Common myeloid progenitor, CD34-positive (primary cell): ENCODE measurements at regions not wholly inside any gene's neighbourhood (a gene's known extent, or its start where the extent isn't known, plus 50 kb on each side); places are given as distances from the start of the nearest gene placed in this dataset.
"Not testable (repeated sequence)": the region's sequence is repeated elsewhere in the genome, so short reads cannot be mapped to it uniquely, and the experiment has no call there.

Source experiments
- CTCF ChIA-PET: fragments of 350-600 bp; sonication (Branson Sonifier 250); formaldehyde crosslinking; loops from one replicate; lab custom pipeline; 2021; ENCODE audit warnings: antibody characterized with exemption; lab: Charles Lee
- POLR2A ChIA-PET: fragments of 350-600 bp; sonication (Branson Sonifier 250); formaldehyde crosslinking; loops from one replicate; lab custom pipeline; 2021; ENCODE audit warnings: antibody characterized with exemption; lab: Charles Lee
- DNase-seq, 3 donors: peaks; one replicate each; pipeline versions ENCODE4 v3.0.0 to v3.0.0-alpha.2; 2013
- H3K27ac ChIP-seq, 2 experiments: 1 replicate in 1 of 2; 2 replicates in 1 of 2; pipeline ENCODE4 v1.7.0; 2013; ENCODE audit warnings: inconsistent platforms in 2 of 2, low read length in 2 of 2, mild to moderate bottlenecking in 2 of 2, low read depth in 1 of 2, moderate library complexity in 1 of 2; ENCODE audit not compliant: severe bottlenecking in 2 of 2, insufficient read depth in 1 of 2, poor library complexity in 1 of 2
- H3K27me3 ChIP-seq, 5 experiments: replicated peaks in 2 of 5; 1 replicate in 3 of 5; 2 replicates in 2 of 5; pipeline versions ENCODE4 v1.6.1 to v1.7.0; 2013; ENCODE audit warnings: low read length in 4 of 5, mild to moderate bottlenecking in 2 of 5, moderate library complexity in 2 of 5, inconsistent platforms in 1 of 5; ENCODE audit not compliant: insufficient read depth in 5 of 5, control insufficient read depth in 4 of 5
- H3K36me3 ChIP-seq, 4 experiments: 1 replicate in 2 of 4; 2 replicates in 2 of 4; pipeline versions ENCODE4 v1.6.1 to v1.7.0; 2013; ENCODE audit warnings: low read length in 3 of 4, control low read depth in 1 of 4, mild to moderate bottlenecking in 1 of 4; ENCODE audit not compliant: control insufficient read depth in 4 of 4, insufficient read depth in 4 of 4
- H3K4me1 ChIP-seq, 4 experiments: 1 replicate in 3 of 4; 2 replicates in 1 of 4; pipeline versions ENCODE4 v1.6.1 to v1.7.1; 2013; ENCODE audit warnings: low read length in 3 of 4, mild to moderate bottlenecking in 3 of 4, control low read depth in 1 of 4, inconsistent platforms in 1 of 4, moderate library complexity in 1 of 4; ENCODE audit not compliant: control insufficient read depth in 4 of 4, insufficient read depth in 4 of 4; ENCODE audit errors: control extremely low read depth in 1 of 4
- H3K4me3 ChIP-seq, 7 experiments: 1 replicate in 4 of 7; 2 replicates in 3 of 7; pipeline versions ENCODE4 v1.5.1 to v1.7.0; 2013; ENCODE audit warnings: mild to moderate bottlenecking in 7 of 7, low read length in 6 of 7, moderate library complexity in 6 of 7, inconsistent platforms in 2 of 7, low read depth in 2 of 7, control low read depth in 1 of 7; ENCODE audit not compliant: insufficient read depth in 4 of 7, control insufficient read depth in 1 of 7; ENCODE audit errors: extremely low read depth in 1 of 7
- H3K9me3 ChIP-seq, 5 experiments: 1 replicate in 4 of 5; 2 replicates in 1 of 5; pipeline versions ENCODE4 v1.6.1 to v1.7.1; 2013; ENCODE audit warnings: low read length in 4 of 5, mild to moderate bottlenecking in 2 of 5, inconsistent platforms in 1 of 5, low read depth in 1 of 5, moderate library complexity in 1 of 5; ENCODE audit not compliant: control insufficient read depth in 4 of 5, insufficient read depth in 2 of 5; ENCODE audit errors: control extremely low read depth in 1 of 5
- WGBS: methylation state at CpG from one replicate; pipeline ENCODE4 v1.1.5; 2013; ENCODE audit not compliant: insufficient coverage; 5-methylcytosine and 5-hydroxymethylcytosine counted together

- no peak overlapping the region for H3K4me3 ChIP-seq
- H3K27ac ChIP-seq, result no peak overlapping the region
- H3K27me3 ChIP-seq, result peaks cover 0 to 13% (median 3%) of the 10 kb centered on the region in 5 experiments
- ChIA-PET CTCF (no interaction called here), POLR2A (no interaction called here)
- no peaks in the 10 kb centered on the region for H3K36me3 ChIP-seq
- DNase-seq, result no peak
- 70% methylated on average over 5 of the region's 6 CpGs for WGBS
- peaks cover 0 to 3% (median 0%) of the 10 kb centered on the region in 5 experiments for H3K9me3 ChIP-seq
- H3K4me1 ChIP-seq, result peaks cover 0 to 7% (median 4%) of the 10 kb centered on the region in 4 experiments
Measured at GRCh38 chr1:22334860-22335550, 116.6 kb upstream of the ZBTB40 start.

GRCh38 chr1:22336274-22336673, 115.4 kb upstream of the ZBTB40 start:
- 90% methylated on average over 2 of the region's 2 CpGs for WGBS
- POLR2A ChIA-PET, H3K9me3 ChIP-seq, DNase-seq, CTCF ChIA-PET, H3K4me1 ChIP-seq, H3K4me3 ChIP-seq, H3K36me3 ChIP-seq, H3K27ac ChIP-seq: not testable (repeated sequence)
- peaks cover 0 to 25% (median 8%) of the 10 kb centered on the region in 5 experiments for H3K27me3 ChIP-seq

GRCh38 chr1:22336696-22337545, 114.7 kb upstream of the ZBTB40 start:
- H3K4me1 ChIP-seq, H3K4me3 ChIP-seq, DNase-seq, H3K9me3 ChIP-seq, POLR2A ChIA-PET, H3K36me3 ChIP-seq, CTCF ChIA-PET, H3K27ac ChIP-seq: not testable (repeated sequence)
- whole genome bisulfite sequencing, result 100% methylated on average over 1 of the region's 2 CpGs
- peaks cover 0 to 31% (median 8%) of the 10 kb centered on the region in 5 experiments for H3K27me3 ChIP-seq

GRCh38 chr1:22338071-22338765, 113.4 kb upstream of the ZBTB40 start:
- Histone ChIP-seq H3K36me3 (no peaks in the 10 kb centered on the region), H3K4me3 (no peak overlapping the region), H3K4me1 (peaks cover 0 to 12% (median 5%) of the 10 kb centered on the region in 4 experiments), H3K27ac (no peak overlapping the region), H3K27me3 (peaks cover 0 to 44% (median 16%) of the 10 kb centered on the region in 5 experiments), H3K9me3 (peaks cover 0 to 3% (median 0%) of the 10 kb centered on the region in 5 experiments)
- CTCF ChIA-PET, result no interaction called here
- POLR2A ChIA-PET, result no interaction called here
- WGBS, result 95% methylated on average over 9 of the region's 12 CpGs
- DNase-seq, result no peak

GRCh38 chr1:22339237-22339636, 112.4 kb upstream of the ZBTB40 start:
- ChIA-PET POLR2A (no interaction called here), CTCF (no interaction called here)

GRCh38 chr1:22340066-22340465, 111.6 kb upstream of the ZBTB40 start:
- peaks cover 0 to 61% (median 21%) of the 10 kb centered on the region in 5 experiments for H3K27me3 ChIP-seq
- no peaks in the 10 kb centered on the region for H3K36me3 ChIP-seq
- H3K4me1 ChIP-seq, result peaks cover 0 to 10% (median 5%) of the 10 kb centered on the region in 4 experiments
- H3K27ac ChIP-seq, result no peak overlapping the region
- WGBS, result 80% methylated on average over 2 of the region's 4 CpGs
- POLR2A ChIA-PET, result no interaction called here
- CTCF ChIA-PET, result no interaction called here
- DNase-seq, result no peak
- H3K9me3 ChIP-seq, result peaks cover 0 to 3% (median 0%) of the 10 kb centered on the region in 5 experiments
- H3K4me3 ChIP-seq, result no peak overlapping the region

More at GRCh38 chr1:22339237-22339636, 112.4 kb upstream of the ZBTB40 start:
- H3K27ac ChIP-seq, result no peak overlapping the region
- peaks cover 0 to 10% (median 5%) of the 10 kb centered on the region in 4 experiments for H3K4me1 ChIP-seq
- no peaks in the 10 kb centered on the region for H3K36me3 ChIP-seq
- peaks cover 0 to 3% (median 0%) of the 10 kb centered on the region in 5 experiments for H3K9me3 ChIP-seq
- no peak for DNase-seq
- H3K4me3 ChIP-seq, result no peak overlapping the region
- H3K27me3 ChIP-seq, result peaks cover 0 to 54% (median 21%) of the 10 kb centered on the region in 5 experiments
- WGBS, result 71% methylated on average over 14 of the region's 14 CpGs
